Small intestine (tissue), 7 donors: ENCODE measurements at regions not wholly inside any gene's neighbourhood (a gene's known extent, or its start where the extent isn't known, plus 50 kb on each side); places are given as distances from the start of the nearest gene placed in this dataset.
"Not testable (repeated sequence)": the region's sequence is repeated elsewhere in the genome, so short reads cannot be mapped to it uniquely, and the experiment has no call there.

Experiments used
- DNase-seq, 2 donors: peaks; one replicate each; pipeline versions ENCODE4 v3.0.0 to v3.0.0-alpha.2; 2013
- FAIRE-seq: peaks from 2 replicates; lab custom pipeline; 2012; peaks lifted over from hg19 to GRCh38; lab: Jason Lieb, UNC
- H3K27ac ChIP-seq, 3 donors: one replicate each; pipeline ENCODE4 v1.5.1; 2013; ENCODE audit warnings: low read length in 2 of 3, mild to moderate bottlenecking in 2 of 3, control low read depth in 1 of 3, inconsistent platforms in 1 of 3, low read depth in 1 of 3, moderate library complexity in 1 of 3
- H3K27me3 ChIP-seq, 3 donors: one replicate each; pipeline ENCODE4 v1.6.1; 2013; ENCODE audit warnings: low read length in 3 of 3, inconsistent platforms in 1 of 3; ENCODE audit not compliant: control insufficient read depth in 3 of 3, insufficient read depth in 3 of 3
- H3K36me3 ChIP-seq, 3 donors: one replicate each; pipeline ENCODE4 v1.6.1; 2013; ENCODE audit warnings: low read length in 3 of 3, inconsistent platforms in 1 of 3, low read depth in 1 of 3, mild to moderate bottlenecking in 1 of 3, moderate library complexity in 1 of 3; ENCODE audit not compliant: control insufficient read depth in 3 of 3, insufficient read depth in 2 of 3
- H3K4me1 ChIP-seq, 3 donors: one replicate each; pipeline ENCODE4 v1.6.1; 2013; ENCODE audit warnings: low read length in 2 of 3, inconsistent platforms in 1 of 3, low read depth in 1 of 3, mild to moderate bottlenecking in 1 of 3, moderate library complexity in 1 of 3; ENCODE audit not compliant: control insufficient read depth in 3 of 3, insufficient read depth in 2 of 3
- H3K4me3 ChIP-seq, 3 donors: one replicate each; pipeline ENCODE4 v1.5.1; 2013; ENCODE audit warnings: low read length in 3 of 3, control low read depth in 1 of 3, inconsistent platforms in 1 of 3, low read depth in 1 of 3, mild to moderate bottlenecking in 1 of 3, moderate library complexity in 1 of 3
- H3K9me3 ChIP-seq, 2 donors: one replicate each; pipeline ENCODE4 v1.6.1; 2013; ENCODE audit warnings: low read depth in 1 of 2, low read length in 1 of 2; ENCODE audit not compliant: control insufficient read depth in 2 of 2, insufficient read depth in 1 of 2
- WGBS, 3 donors: extraction: QIAGEN DNeasy Blood & Tissue Kit; methylation state at CpG; one replicate each; pipeline ENCODE4 v1.1.7; 2013; 5-methylcytosine and 5-hydroxymethylcytosine counted together
- donor health status: healthy with polysubstance abuse.
- donor health status: control.
- donor health status: control.
- donor health status: Bipolar disorder and iron deficiency.
- donor health status: healthy.

DNA sequence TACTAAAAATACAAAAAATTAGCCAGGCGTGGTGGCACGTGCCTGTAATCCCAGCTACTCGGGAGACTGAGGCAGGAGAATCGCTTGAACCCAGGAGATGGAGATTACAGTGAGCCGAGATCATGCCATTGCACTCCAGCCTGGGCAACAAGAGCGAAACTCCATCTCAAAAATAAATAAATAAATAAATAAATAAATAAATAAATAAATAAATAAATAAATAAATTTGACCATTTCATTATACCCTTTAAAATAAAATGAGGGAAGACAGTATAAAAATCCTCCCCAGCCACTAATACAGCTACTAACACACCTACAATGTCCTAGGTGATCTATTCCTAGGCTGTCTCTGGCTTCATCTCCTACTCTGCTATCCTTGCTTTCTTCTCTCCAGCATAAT, 562.8 kb downstream of the ZBBX start:
- not testable (repeated sequence) for H3K36me3 ChIP-seq, H3K4me3 ChIP-seq, H3K27ac ChIP-seq, H3K4me1 ChIP-seq, H3K27me3 ChIP-seq, H3K9me3 ChIP-seq, FAIRE-seq, DNase-seq
- WGBS, 3 donors: 85 to 93% (median 90%) methylated on average over 5 to 6 of the region's 6 CpGs

GRCh38 chr3:166810741-166811445, 569.2 kb downstream of the ZBBX start:
- DNase-seq (no peak), FAIRE-seq (no peak)
- H3K36me3 ChIP-seq: no peaks in the 10 kb centered on the region
- no peak overlapping the region for H3K4me3 ChIP-seq
- no peaks in the 10 kb centered on the region for H3K9me3 ChIP-seq
- no peaks in the 10 kb centered on the region for H3K4me1 ChIP-seq
- H3K27me3 ChIP-seq: no peaks in the 10 kb centered on the region
- WGBS, 3 donors: 89 to 92% (median 90%) methylated on average over 23 of the region's 23 CpGs
- no peak overlapping the region for H3K27ac ChIP-seq

DNA sequence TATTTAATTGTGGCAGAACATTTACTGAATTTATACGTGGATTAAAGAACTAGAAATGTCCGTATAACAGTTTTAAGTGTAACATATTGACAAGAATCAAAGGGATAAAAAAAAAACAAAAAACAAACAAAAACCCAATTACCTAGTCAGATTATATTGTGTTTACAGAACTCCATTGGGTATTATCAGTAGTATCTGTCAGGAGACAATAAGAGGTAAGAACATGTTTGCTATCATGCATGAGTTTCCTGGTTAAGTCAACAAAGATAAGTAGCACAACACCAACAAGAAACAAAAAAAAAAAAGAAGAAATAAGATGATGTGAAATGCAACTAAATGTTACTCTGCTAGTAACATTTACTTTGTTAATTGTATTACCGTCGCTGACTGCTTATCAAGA, 570.6 kb downstream of the ZBBX start:
- H3K27ac ChIP-seq: no peak overlapping the region
- WGBS, 3 donors: 59 to 81% (median 75%) methylated on average over 4 of the region's 4 CpGs
- H3K36me3 ChIP-seq: no peaks in the 10 kb centered on the region
- peaks cover 0 to 10% of the 10 kb centered on the region in 2 donors for H3K9me3 ChIP-seq
- DNase-seq (no peak), FAIRE-seq (peak; percentile 59)
- no peaks in the 10 kb centered on the region for H3K27me3 ChIP-seq
- H3K4me3 ChIP-seq: no peak overlapping the region
- no peaks in the 10 kb centered on the region for H3K4me1 ChIP-seq

DNA sequence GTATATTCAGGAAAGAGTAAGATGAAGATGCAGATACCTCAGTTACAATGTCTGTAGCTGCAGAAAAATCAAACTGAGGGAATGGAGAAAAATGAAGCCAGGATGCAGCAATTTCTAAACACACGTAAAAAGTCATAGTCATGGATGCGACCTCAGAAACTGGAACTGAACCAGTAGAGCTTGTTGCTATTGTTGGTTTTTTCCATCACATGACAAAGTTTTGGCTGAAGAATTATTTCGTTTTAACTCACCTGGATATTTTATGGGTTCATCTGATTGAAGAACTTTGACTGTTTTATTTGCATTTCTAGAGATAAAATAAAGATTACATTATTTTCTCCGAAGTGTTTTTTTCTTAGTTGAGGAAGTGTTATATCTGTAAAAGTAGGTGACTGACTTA, 591.2 kb downstream of the ZBBX start:
- Histone ChIP-seq H3K36me3 (no peaks in the 10 kb centered on the region), H3K4me1 (no peaks in the 10 kb centered on the region), H3K9me3 (no peaks in the 10 kb centered on the region), H3K27ac (no peak overlapping the region), H3K4me3 (no peak overlapping the region), H3K27me3 (no peaks in the 10 kb centered on the region)
- no peak for DNase-seq
- FAIRE-seq: no peak
- WGBS, 3 donors: 57 to 72% (median 65%) methylated on average over 4 of the region's 4 CpGs

DNA sequence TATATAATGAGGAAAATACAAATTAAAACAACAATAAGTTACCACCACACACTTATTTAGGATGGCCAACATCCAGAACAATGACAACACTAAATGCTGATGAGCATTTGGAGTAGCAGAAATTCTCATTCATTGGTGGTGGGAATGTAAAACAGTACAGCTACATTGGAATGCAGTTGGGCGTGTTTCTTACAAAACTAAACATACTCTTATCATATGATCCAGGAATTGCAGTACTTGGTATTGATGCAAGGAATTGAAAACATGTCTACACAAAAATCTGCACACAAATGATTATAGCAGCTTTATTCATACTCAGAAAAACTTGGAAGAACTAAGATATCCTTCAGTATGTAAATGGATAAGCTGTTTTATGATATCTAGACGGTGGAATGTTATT, 594.2 kb downstream of the ZBBX start:
- no peak overlapping the region for H3K27ac ChIP-seq
- FAIRE-seq (no peak), DNase-seq (no peak)
- WGBS, 3 donors: 13 to 42% (median 14%) methylated on average over 2 of the region's 2 CpGs
- H3K4me1 ChIP-seq: no peaks in the 10 kb centered on the region
- no peaks in the 10 kb centered on the region for H3K36me3 ChIP-seq
- H3K9me3 ChIP-seq: no peaks in the 10 kb centered on the region
- no peak overlapping the region for H3K4me3 ChIP-seq
- H3K27me3 ChIP-seq: no peaks in the 10 kb centered on the region

GRCh38 chr3:166783206-166783605, 596.9 kb downstream of the ZBBX start:
- no peaks in the 10 kb centered on the region for H3K9me3 ChIP-seq
- H3K36me3 ChIP-seq: no peaks in the 10 kb centered on the region
- FAIRE-seq: no peak
- no peak overlapping the region for H3K4me3 ChIP-seq
- no peak for DNase-seq
- H3K27ac ChIP-seq: no peak overlapping the region
- H3K27me3 ChIP-seq: no peaks in the 10 kb centered on the region
- H3K4me1 ChIP-seq: no peaks in the 10 kb centered on the region
- 43 to 54% (median 44%) methylated on average over 2 of the region's 2 CpGs for WGBS, 3 donors

DNA sequence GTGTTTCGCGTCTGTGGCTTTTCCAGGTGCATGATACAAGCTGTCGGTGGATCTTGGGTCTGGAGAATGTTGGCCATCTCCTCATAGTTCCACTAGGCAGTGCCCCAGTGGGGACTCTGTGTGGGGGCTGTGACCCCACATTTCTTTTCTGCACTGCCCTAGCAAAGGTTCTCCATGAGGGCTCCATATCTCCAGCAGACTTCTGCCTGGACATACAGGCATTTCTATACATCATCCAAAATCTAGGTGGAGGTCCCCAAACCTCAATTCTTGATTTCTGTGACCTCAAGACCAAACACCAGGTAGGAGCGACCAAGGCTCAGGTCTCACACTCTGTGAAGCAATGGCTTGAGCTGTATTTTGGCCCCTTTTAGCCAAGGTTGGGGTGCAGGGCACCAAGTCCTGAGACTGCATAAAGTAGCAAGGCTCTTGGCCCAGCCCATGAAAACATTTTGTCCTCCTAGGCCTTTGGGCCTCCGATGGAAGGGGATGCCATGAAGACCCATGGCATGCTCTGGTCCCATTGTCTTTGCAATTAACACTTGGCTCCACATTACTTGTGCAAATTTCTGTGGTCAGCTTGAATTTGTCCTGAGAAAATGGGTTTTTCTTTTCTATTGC, 615.3 kb downstream of the ZBBX start:
- no peaks in the 10 kb centered on the region for H3K4me1 ChIP-seq
- H3K27ac ChIP-seq: no peak overlapping the region
- no peak overlapping the region for H3K4me3 ChIP-seq
- FAIRE-seq (no peak), DNase-seq (no peak)
- H3K27me3 ChIP-seq: no peaks in the 10 kb centered on the region
- 68 to 75% (median 73%) methylated on average over 5 of the region's 5 CpGs for WGBS, 3 donors
- no peaks in the 10 kb centered on the region for H3K36me3 ChIP-seq
- peaks cover 0 to 8% of the 10 kb centered on the region in 2 donors for H3K9me3 ChIP-seq

DNA sequence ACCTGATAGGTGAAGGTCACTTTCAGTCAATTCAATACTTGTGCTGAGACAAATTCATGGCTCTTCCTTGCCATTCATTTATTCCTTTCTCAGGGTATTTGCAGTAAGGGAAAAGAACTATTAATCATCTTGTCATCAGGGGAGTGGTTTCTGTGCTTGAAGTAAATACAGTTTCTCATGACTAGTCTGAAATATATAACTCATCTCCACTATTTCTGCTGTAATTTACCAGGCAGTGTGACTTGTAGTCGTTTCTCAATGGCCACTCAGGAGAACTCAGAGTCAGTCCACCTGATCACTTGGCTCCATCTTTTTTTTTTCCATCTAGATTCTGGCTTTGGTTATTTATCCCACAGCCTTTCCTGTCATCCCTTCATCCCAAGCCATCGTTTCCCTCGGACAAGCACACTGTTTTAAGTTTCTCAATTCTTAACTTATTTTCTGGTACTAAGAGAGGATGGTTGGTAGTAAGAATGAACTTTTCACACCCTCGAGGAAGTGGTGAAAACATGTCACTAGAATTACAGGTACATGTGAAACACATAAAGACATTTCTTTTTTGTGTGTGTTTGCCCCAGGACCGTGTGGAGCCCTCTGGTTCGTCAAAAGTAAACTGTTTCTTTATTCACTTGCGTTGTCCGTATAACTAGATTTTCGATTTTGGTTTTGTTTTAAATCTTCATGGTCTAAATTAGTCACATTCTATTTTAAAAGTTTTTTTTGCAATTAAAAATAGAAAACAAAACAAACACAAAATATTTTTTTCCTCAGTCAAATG, 620.2 kb downstream of the ZBBX start:
- H3K4me3 ChIP-seq: no peak overlapping the region
- no peak for DNase-seq
- 75 to 81% (median 79%) methylated on average over 9 of the region's 9 CpGs for WGBS, 3 donors
- no peaks in the 10 kb centered on the region for H3K4me1 ChIP-seq
- peaks cover 0 to 7% of the 10 kb centered on the region in 2 donors for H3K9me3 ChIP-seq
- no peak overlapping the region for H3K27ac ChIP-seq
- FAIRE-seq: no peak
- no peaks in the 10 kb centered on the region for H3K36me3 ChIP-seq
- no peaks in the 10 kb centered on the region for H3K27me3 ChIP-seq
